Hematopoietic multipotent progenitor cell (in vitro differentiated cells): ENCODE measurements at regions not wholly inside any gene's neighbourhood (a gene's known extent, or its start where the extent isn't known, plus 50 kb on each side); places are given as distances from the start of the nearest gene placed in this dataset.

Source experiments
- DNase-seq, 3 donors: peaks; one replicate each; pipeline ENCODE4 v3.0.0-alpha.2; 2011 to 2015; ENCODE audit warnings: low read depth in 2 of 3, low spot score in 2 of 3

DNA sequence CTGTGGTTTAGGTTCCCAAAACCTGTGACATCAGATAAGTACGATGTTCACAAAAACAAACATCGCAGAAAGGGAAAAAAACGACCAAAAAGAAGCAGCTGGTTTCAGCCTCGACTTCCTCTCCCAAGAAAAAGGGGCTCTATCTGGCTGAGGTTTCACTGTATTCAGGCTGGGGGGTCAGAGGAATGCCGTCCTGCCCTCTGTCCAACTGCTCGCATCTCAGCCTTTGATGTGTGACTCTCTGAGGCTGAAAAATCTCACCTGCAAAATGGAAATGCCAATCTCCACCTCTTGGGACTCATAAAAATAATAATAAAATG lies 123.6 kb upstream of the PTPN1 start:
- no peak for DNase-seq

DNA sequence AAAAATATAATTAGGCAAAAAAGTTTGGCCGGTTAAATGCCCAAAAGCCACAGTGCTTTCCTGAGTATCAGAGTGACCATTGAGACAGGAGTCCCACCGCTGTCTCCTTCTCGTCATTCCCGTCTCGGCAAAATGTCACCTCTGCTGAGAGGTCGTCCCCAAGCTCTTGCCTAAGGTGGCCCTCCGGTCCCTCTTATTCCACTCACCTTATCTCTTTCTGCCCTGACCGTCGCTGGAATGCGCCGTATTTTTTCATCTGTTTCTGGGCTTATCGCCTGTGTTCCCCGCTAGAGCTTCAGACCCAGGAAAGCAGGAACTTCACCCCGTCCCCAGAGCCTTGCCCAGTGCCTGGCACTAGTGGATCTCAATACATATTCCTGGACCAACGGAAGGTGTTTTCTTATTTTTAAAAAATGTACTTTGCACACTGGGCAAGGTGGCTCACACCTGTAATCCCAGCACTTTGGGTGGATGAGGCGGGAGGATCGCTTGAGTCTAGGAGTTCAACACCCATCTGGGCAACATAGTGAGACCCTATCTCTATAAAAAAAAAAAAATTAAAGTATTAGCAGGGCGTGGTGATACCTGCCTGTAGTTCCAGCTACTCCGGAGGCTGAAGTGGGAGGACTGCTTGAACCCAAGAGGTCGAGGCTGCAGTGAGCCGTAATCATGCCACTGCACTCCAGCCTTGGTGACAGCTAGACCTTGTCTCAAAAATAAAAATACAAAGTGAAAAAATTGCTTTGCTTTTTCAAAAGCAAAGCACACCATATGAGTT lies 122.8 kb upstream of the PTPN1 start:
- DNase-seq, result no peak

DNA sequence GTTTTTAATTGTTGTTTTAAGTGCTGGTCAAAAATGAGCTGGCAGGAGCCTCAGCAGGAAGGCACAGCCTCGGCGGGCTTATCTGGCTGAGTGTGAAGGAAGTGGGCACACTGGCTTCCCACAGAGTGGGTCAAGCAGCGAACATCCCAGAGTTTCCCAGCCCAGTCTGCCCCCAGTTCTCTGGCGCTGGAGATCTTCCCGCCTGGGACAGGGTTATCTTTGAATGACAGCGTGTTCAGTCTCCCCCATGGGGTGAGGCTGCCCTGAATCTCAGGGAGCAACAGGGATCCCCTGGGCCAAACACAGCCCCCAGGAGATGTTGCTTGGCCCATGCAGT lies 122.2 kb upstream of the PTPN1 start:
- peak in 1 of 3 donors; percentile 31 for DNase-seq

DNA sequence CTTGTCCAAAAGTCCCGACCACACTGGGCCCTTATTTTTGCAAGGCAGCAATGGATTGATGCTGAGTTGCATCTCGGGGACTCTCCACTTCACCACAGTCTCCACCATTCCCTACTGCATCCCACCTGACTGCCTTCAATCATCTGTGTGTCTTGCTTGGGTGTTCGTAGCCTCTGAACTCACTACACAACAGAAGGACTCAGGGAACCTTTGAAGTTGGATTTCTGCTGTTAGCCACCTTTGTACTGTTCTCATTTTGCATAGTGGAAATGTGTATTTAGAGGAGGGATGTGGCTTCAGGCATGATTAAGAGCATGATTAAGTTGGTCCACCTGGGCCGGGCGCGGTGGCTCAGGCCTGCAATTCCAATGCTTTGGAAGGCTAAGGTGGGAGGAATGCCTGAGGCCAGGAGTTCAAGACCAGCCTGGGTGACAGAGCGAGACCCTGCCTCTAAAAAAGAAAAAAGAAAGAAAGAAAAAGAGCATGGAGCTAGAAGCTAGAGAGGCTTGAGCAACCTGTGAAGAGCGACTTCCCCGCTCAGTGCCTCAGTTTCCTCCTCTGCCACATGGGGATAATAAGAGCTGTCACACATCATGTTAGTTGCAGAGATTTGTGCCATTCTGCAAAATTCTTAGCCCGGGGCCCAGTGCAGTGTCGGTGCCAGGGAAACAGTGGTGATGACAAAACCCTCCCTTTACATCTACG lies 121.3 kb upstream of the PTPN1 start:
- DNase-seq, result no peak

DNA sequence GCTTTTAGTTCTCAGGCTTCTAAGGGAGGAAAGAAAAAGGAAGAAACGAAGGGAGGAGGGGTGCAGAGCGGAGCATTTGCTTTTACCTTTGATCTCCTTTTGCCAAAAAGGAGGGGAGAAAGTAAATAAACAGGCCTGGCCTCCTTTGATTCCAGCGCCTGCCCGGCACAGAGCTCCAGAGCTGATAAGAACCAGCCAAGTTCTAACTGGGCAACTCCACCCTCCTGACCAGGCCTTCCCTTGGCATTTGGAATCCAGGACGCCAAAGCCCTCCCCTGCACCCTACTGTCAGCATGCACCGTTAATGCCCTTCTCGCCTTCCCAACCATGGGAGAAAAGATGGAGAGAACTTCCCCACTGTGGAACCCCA lies 120.8 kb upstream of the PTPN1 start:
- DNase-seq, result no peak

DNA sequence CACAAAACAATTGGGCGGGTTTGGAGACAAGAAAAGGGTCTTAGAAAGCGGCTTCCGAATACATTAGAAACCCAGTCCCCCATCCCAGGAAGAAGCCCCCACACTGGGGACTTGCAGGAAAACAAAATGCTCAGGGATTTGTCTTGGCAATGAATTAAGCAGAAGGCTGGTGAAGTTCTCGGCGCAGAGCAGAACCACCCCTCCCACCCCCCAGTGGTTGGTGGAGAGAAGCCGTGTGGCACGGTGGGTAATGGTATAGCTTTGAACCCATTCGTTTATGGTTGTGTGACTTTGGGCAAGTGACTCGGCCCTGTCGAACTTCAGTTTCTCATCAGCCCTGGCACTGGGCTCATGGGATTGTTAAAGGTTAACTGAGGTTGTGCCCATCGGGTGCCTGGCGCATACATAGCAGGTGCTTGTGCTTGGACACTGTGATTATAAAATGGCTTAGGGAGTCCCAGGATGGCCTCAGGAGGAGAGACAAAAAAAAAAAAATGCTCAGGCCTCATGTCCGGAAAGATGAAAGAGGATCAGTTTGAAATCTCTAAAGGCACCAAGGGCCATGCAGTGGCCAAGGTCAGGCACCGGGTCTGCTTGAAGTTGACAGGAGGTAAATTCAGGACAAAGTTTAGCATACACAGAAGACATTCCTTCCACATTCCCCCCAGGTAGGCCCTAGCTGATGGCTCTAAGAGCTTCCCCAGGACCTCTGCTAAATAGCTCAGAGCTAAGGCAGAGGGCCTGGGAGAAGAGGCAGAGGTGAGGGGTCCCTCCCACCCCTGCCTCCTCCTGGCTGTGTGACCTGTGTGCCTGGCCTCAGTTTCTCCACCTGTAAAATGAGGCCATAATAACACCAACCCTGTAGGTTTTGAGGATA lies 120.1 kb upstream of the PTPN1 start:
- no peak for DNase-seq

DNA sequence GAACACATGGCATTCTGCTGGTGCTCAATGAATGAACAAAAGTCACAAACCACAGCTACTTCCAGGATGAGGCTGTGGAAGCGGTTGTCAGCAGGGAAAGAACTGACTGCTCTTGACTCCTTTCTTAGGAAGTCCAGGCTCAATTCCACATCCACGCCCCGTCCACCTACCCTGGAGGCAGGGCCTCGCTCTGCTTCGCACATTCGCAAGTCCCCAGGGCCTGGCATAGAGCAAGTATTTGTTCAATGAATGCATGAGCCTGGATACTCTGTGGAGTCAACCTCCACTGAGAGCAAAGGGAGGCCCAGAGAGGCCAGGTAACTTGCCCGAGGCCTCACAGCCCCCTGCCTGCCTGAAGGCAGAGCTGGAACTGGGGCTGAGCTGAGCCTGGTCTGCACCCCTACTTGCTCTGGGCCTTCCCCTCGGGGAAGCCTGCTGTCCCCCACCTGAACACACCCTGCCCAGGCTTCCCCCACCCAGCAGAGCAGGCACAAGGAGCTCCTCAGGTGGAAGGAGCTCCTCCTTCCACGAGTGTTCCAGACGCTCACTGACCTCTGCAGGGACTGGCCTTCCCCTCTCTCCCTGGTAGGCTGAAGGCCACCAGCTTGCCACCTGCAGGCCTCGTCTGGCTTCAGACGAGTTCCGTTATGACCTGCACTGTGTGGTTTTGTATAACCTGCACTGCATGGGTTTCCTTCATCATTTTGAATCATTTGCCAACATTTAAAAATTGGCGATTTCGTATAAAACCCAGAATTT lies 119.3 kb upstream of the PTPN1 start:
- no peak for DNase-seq

DNA sequence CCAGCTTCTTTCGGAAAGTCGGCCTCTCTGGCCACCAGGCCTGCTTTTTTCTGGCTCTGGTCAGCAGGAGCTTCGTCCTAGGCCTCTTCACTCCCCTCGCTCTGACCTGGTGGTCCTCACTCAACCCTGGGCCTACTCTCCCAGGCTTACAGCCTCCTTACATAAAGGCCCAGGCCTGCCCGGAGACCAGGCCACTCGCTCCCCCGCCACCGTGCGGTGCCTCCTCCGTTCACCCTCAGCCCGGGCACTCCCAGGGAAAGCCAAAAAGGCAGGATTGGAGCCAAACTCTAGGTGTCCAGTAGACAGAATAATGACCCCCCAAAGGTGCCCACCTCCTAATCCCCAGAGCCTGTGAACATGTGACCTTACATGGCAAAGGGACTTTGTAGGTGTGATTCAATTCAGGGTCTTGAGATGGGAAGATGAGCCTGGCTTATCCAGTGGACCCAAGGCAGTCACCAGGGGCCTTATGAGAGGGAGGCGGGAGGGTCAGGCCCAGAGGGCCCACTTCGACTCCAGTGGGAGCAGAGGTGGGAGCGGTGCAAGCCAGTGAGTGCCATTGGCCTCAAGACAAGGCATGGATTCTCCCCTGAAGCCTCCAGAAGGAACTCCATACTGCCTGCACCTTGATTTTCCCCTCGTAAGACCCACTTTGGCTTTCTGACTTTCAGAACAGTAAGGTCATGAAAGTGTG lies 118.6 kb upstream of the PTPN1 start:
- no peak for DNase-seq

DNA sequence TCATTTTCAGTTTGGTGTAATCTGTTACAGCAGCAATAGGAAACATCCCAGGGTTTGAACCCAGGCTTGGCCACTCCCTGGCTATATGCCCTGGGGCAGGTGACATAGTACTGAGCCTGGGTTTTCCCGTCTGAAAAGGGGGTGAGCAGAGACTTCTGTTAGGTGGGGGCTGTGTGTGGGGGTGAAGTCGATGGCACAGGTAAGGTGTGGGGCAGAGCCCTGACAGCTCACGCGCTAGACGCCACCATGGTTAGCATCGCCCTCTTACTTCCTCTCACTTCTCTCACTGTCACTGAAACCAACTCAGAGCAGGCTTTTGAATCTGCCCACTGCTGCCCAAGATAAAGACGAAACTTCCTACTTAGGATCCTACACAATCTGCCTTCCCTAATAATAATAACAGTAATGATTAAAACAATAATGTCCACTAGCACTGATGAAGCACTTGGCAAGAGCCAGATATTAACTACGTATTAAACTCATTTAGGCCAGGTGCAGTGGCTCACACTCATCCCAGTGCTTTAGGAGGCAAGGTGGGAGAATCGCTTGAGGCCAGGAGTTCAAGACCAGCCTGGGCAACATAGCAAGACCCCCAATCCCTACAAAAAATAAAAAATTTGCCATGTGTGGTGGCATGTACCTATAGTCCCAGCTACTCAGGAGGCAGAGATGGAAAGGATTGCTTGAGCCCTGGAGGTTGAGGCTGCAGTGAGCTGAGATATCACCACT lies 117.9 kb upstream of the PTPN1 start:
- DNase-seq, result peak in 1 of 3 donors; percentile 23

DNA sequence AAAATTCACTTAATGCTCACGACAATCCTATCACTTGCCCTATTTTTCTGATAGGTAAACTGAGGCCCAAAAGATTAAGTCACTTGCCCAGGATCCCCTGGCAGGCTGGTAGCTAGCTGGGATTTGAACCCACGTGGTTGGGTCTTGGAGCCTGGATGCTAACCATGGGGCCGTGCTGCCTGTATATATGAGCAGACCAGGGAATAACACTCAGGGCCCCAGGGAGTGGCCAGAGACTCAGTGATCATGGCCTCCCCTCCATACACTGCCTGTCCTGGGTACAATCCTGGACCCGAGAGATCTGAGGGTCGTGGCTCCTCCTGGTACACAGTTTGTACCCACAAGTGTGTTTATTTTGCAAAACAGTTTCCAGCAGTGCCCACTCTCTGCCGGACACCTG lies 116.9 kb upstream of the PTPN1 start:
- DNase-seq, result no peak

DNA sequence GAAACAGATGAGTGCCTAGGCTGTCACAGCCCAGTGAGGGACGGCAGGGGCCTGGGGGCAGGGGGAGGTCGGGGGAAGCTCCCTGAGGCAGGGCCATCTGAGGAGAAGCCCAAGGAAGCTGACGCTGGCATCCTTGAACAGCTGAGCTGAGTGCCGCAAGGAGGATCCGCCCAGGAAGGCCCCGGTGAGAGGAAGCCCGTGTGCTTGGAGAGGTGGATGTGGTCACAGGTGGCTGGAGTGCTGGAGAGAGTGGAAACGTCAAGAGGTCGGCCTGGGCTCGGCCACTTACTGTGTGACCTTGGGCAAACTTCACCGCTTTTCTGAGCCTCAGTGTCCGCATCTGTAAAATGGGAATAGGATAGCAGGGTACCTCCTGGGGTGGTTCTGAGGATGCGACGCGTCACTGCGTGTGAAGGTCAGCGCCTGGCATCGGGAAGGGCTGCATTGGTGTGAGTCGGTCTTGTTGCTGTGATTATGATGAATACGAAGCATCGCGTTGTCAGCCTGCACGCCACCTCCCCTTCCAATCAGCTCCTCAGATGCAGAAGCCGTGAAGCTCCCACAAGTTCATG lies 116.1 kb upstream of the PTPN1 start:
- no peak for DNase-seq

DNA sequence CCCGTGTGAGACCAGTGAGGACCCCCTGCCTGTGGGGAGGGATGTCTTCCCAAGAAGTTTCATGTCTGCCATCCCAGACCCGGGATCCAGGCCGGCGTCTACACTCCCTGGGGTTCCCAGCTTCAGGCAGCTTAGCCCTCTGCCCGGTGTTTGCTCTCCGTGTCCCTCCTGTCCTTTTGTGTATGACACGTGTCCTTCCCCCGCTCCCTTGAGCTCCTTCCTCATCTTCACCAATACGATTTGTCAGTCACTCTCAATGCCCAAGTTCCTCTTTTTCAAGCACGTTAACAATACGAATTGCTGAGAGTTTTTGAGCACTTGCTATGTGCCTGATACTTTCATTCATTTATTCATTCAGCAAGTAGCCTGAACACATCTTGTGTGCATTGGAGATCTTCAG lies 115.6 kb upstream of the PTPN1 start:
- DNase-seq, result peak in 2 of 3 donors; percentile 70 to 80

DNA sequence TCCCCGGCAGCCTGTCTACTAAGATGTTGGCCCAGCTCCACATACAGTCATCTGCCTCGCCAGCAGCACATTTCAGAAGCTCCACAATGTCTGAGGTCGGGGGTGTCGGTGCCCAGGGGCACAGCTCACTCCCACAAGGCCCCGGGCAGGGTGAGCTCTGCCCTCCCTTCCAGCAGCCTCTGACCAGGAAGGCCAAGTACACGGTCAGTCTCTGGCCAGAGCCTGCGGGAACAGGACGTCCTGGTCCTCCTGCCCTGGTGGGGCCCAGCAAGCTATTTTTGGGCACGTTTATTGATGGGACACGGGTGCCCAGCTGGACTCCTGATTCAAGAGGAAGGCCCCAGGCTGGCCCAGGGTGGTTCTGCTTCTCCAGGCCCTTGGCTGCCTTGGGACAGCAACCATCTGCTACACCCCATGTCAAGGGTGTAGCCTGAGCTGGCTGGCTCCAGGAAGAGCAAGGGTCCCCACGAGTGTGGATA lies 114.9 kb upstream of the PTPN1 start:
- DNase-seq, result no peak

DNA sequence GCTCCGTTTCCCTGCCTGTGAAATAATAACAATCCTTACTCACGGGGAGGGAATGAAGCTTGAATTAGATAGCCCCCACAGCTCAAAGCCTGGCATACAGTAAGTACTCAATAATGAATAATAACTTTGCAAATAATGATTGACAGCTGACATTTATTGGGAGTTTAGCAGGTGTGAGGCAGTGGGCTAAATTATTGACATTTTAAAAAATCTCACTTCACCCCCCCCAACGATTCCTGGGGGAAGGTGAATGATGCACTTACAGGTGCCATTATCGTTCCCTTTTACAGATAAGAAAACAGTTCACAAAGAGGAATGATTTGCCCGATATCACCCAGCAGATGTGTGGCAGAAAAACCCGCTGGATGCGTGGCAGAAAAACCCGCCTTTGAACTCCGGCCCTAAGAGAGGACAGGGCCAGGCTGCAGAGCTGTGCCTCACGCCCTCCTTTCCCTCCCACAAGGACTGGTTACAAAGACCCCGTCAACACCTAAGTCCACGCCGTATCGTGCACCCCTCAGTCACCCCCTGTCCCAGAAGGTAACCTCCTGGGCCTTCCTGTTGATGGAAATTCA lies 114.2 kb upstream of the PTPN1 start:
- DNase-seq, result no peak

DNA sequence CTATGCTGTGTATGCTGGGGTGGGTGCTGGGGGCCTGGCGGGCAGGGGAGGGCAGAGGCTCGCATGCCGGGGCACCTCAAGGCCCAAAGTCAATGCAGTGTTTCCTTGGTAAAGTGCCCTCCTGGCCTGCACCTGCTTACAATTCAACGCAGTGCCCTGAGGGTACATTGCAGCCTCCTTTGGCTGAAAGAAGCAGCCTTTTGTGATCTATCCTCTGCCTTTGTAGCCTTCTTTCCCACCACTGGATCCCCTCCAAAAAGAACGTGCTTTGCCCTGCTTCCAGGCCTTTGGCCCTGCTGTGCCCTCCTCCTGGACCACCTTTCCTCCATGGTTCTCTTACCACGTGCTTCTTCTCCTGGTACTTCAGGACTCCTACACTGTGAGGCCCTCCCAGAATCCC lies 113.6 kb upstream of the PTPN1 start:
- DNase-seq, result no peak

DNA sequence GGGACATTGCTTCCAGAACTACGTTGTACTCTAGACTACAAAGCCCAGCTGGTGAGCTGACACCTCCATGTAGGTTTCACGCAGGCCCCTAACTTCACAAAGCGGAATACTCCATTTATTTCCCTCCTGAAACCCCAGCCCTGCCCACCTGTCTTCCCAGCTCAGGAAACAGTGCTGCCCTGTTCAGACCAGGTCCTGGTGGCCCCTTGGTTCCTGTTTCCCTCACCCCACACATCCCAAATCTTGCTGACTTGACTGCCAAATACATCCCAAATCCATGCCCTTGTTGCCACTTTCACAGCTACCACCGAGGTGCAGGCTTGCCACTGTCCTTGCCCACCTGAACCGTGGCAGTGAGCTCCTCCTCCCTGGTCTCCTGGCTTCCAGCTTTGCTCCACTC lies 113.1 kb upstream of the PTPN1 start:
- DNase-seq, result no peak

DNA sequence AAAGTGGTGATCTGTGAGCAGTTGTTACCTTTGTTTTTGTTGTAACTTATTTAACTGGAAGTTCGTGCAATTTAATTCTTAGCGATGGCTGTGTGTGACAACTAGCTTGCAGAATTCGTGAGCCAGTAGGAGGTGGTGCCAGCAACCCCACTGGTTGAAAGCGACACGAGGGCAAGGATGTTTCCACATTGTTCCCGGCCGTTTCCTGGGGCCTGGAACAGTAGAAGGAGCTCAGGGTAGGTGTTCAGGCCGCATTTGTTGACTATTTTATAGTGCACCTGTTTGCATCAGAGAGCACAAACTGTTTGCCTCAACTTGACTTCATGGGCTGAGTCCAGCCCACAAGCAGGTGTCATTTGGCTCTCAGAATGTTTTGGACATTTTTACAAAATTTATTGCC lies 112.1 kb upstream of the PTPN1 start:
- no peak for DNase-seq

DNA sequence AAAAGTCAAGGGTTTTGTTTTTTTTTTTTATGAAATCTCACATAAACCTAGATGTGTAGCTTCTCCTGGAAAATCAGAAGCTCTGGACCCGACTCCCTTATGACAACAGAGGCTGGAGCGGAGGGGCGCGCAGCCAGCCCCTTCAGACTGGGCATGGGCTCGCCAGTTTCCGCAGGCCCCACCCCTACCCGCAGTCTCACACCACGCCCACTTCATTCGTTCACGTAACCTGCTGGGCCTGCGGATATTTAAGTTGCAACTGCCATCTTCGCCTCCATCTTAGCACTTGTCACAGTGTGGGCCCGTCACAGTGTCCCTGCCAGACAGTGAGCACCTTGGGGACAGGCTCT lies 111.7 kb upstream of the PTPN1 start:
- no peak for DNase-seq
